ENCODE measurements at regions not wholly inside any gene's neighbourhood (a gene's known extent, or its start where the extent isn't known, plus 50 kb on each side); places are given as distances from the start of the nearest gene placed in this dataset.

DNA sequence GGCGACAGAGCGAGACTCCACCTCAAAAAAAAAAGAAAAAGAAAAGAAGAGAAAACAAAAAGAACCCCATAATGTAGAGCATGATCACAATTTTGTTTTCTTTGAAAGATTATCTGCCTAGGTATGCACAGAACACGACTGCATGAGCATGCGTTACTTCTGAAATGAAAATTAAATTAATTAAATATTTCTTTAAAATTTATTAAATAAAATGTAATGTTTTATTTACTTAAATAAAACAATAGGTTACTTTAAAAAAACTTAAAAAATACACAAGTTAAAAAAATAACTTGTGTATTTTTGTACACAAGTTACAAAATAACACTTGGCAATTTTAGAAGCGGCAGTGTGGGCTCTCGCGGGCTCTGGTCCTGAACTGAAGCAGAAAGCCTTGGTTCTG lies 107.8 kb downstream of the TFAP2A start:
- TF ChIP-seq POLR2AphosphoS5 (IDR thresholded peaks at IDR 0.05; ENCODE audit: low read depth, low read length) = no peak
- TF ChIP-seq, protein P1, sequence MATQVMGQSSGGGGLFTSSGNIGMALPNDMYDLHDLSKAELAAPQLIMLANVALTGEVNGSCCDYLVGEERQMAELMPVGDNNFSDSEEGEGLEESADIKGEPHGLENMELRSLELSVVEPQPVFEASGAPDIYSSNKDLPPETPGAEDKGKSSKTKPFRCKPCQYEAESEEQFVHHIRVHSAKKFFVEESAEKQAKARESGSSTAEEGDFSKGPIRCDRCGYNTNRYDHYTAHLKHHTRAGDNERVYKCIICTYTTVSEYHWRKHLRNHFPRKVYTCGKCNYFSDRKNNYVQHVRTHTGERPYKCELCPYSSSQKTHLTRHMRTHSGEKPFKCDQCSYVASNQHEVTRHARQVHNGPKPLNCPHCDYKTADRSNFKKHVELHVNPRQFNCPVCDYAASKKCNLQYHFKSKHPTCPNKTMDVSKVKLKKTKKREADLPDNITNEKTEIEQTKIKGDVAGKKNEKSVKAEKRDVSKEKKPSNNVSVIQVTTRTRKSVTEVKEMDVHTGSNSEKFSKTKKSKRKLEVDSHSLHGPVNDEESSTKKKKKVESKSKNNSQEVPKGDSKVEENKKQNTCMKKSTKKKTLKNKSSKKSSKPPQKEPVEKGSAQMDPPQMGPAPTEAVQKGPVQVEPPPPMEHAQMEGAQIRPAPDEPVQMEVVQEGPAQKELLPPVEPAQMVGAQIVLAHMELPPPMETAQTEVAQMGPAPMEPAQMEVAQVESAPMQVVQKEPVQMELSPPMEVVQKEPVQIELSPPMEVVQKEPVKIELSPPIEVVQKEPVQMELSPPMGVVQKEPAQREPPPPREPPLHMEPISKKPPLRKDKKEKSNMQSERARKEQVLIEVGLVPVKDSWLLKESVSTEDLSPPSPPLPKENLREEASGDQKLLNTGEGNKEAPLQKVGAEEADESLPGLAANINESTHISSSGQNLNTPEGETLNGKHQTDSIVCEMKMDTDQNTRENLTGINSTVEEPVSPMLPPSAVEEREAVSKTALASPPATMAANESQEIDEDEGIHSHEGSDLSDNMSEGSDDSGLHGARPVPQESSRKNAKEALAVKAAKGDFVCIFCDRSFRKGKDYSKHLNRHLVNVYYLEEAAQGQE (IDR thresholded peaks at IDR 0.05; ENCODE audit: insufficient read depth in 1 of 2, low read depth in 2 of 2, low read length in 2 of 2) = no peak
- no peak for TF ChIP-seq TAF1 (IDR thresholded peaks at IDR 0.05; ENCODE audit: borderline replicate concordance, insufficient read depth, low read length)

DNA sequence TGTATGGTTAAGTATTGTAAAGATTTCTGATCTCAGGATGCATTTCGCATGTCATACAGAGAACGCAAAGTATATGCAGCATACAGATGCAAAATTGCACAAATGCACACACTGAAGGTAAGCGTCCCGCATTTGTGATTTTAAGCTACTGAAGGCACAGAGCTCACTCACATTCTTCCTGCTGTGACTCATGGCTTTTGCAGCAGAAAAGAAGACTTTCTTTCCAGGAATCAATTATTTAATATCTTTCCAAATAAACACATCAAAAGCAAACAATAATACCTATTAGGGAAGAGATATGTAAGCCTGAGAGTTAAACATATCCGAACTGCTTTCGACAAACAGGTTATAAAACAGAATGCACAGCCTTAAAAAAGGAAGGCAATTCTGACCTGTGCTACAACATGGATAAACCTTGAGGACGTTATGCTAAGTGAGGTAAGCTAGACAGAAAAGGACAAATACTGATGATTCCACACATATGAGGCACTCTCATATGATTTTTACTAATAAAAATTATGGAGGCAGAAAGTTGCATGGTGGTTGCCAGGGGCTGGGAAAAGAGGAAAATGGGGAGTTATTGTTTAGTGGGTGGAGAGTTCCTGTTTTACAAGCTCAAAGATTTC lies 109.0 kb downstream of the TFAP2A start:
- TF ChIP-seq FOXP2 (optimal IDR thresholded peaks at IDR 0.05; ENCODE audit: borderline replicate concordance, extremely low read depth, extremely low read length, insufficient read depth) (no peak), TAF1 (IDR thresholded peaks at IDR 0.05; ENCODE audit: borderline replicate concordance, insufficient read depth, low read length) (no peak), SIN3A (IDR thresholded peaks at IDR 0.05; ENCODE audit: borderline replicate concordance, insufficient read depth, low read length) (no peak), POLR2AphosphoS5 (IDR thresholded peaks at IDR 0.05; ENCODE audit: low read depth, low read length) (no peak)
- TF ChIP-seq, protein P1 (IDR thresholded peaks at IDR 0.05; ENCODE audit: insufficient read depth in 1 of 2, low read depth in 2 of 2, low read length in 2 of 2) = no peak

DNA sequence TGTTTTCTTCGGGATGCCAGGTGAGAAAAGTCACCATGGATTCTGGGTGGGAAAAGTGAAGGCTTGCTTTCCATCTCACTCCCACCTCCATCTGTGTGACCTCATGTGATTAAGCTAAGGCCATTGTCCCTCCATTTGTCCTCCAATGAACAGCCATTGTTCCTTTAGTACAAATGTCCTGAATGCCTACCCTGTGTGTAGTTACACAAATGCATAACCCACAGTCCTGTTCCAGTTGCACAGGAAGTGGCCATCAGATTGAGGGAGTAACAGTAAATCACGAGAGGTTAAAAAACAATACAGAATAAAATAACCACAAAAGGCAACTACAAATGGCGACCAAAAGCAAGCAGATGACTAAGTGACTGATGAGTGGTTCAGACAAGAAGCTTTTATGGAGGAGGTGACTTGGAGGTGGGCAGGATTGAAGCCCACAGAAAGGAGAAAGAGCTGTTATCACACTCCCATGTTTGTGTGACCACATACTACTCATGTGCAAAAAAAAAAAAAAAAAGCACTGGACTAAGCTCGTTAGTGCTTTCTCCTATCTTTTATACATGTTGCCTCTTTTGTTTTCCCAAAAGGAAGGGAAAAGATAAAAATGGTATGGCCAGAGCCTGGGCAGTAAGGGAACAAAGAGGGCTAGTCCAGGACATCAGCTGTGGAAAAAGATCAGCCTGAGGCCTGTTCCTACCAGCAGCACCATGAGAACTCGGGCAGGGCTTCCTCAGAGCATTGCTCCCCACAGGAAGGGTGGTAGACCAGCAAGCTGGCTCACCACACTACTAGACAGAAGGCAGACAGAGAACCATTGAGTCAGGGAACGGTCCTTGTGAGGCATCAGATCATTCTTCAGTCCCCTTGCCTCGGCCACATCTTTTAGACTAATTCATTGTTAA lies 111.0 kb downstream of the TFAP2A start:
- no peak for TF ChIP-seq TAF1 (IDR thresholded peaks at IDR 0.05; ENCODE audit: borderline replicate concordance, insufficient read depth, low read length)
- no peak for TF ChIP-seq FOXP2 (optimal IDR thresholded peaks at IDR 0.05; ENCODE audit: borderline replicate concordance, extremely low read depth, extremely low read length, insufficient read depth)
- TF ChIP-seq, protein P1 (IDR thresholded peaks at IDR 0.05; ENCODE audit: insufficient read depth in 1 of 2, low read depth in 2 of 2, low read length in 2 of 2) = no peak
- TF ChIP-seq SIN3A (IDR thresholded peaks at IDR 0.05; ENCODE audit: borderline replicate concordance, insufficient read depth, low read length) = no peak
- no peak for TF ChIP-seq POLR2AphosphoS5 (IDR thresholded peaks at IDR 0.05; ENCODE audit: low read depth, low read length)

DNA sequence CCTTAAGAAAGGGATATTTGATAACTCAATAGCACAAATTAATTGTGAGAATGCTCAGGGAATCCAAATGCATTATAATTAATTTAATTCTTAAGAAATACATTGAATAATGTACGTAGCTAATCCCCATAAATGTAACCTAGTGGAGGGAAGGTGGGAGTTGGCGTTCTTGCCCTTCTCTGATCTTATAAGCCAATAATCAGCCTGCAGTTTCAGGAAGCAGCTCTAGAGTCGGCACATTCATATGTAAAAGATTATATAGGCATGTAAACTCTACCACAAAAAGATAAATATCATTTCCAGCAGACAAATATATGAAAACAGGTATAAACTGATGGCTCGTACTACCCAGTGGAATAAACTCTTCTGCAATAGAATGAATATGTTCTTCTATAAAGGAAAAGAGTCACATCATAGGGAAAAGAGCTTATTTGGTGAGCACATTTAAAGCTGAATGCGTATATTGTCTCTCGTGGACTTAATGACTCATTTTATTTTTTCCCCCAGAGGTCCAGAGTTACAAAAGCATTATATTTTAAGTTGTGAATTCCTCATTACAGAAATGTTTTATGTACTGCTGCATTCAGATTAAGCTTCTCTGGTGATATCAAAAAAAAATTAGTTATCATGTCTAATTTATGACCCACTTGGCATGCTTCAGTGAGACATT lies 112.2 kb downstream of the TFAP2A start:
- no peak for TF ChIP-seq SIN3A (IDR thresholded peaks at IDR 0.05; ENCODE audit: borderline replicate concordance, insufficient read depth, low read length)
- no peak for TF ChIP-seq TAF1 (IDR thresholded peaks at IDR 0.05; ENCODE audit: borderline replicate concordance, insufficient read depth, low read length)
- no peak for TF ChIP-seq POLR2AphosphoS5 (IDR thresholded peaks at IDR 0.05; ENCODE audit: low read depth, low read length)
- TF ChIP-seq FOXP2 (optimal IDR thresholded peaks at IDR 0.05; ENCODE audit: borderline replicate concordance, extremely low read depth, extremely low read length, insufficient read depth) = no peak
- TF ChIP-seq, protein P1 (IDR thresholded peaks at IDR 0.05; ENCODE audit: insufficient read depth in 1 of 2, low read depth in 2 of 2, low read length in 2 of 2) = no peak

All from PFSK-1 (cell line).